ENCODE measurements at regions not wholly inside any gene's neighbourhood (a gene's known extent, or its start where the extent isn't known, plus 50 kb on each side); places are given as distances from the start of the nearest gene placed in this dataset.
"Not testable (repeated sequence)": the region's sequence is repeated elsewhere in the genome, so short reads cannot be mapped to it uniquely, and the experiment has no call there.

GRCh38 chr4:132709056-132709455 is 440.0 kb upstream of the PCDH10 start:
- no peak for DNase-seq

GRCh38 chr4:132710971-132711370 is 438.1 kb upstream of the PCDH10 start:
- DNase-seq: no peak

GRCh38 chr4:132737344-132737743 is 411.8 kb upstream of the PCDH10 start:
- no peak for DNase-seq

GRCh38 chr4:132759199-132759780 is 389.8 kb upstream of the PCDH10 start:
- DNase-seq: no peak

GRCh38 chr4:132763465-132763864 is 385.6 kb upstream of the PCDH10 start:
- no peak for DNase-seq

- no peak for DNase-seq
These were observed 381.2 kb upstream of the PCDH10 start for GRCh38 chr4:132767901-132768300.

GRCh38 chr4:132770776-132771175 is 378.3 kb upstream of the PCDH10 start:
- no peak for DNase-seq

- DNase-seq: no peak
These were observed 356.8 kb upstream of the PCDH10 start for GRCh38 chr4:132792310-132792709.

- DNase-seq: no peak
These were observed 351.2 kb upstream of the PCDH10 start for GRCh38 chr4:132797856-132798255.

GRCh38 chr4:132809298-132810032 is 339.6 kb upstream of the PCDH10 start:
- DNase-seq: no peak

- DNase-seq: not testable (repeated sequence)
These were observed 336.0 kb upstream of the PCDH10 start for GRCh38 chr4:132813061-132813460.

GRCh38 chr4:132818091-132818490 is 331.0 kb upstream of the PCDH10 start:
- DNase-seq: no peak

GRCh38 chr4:132823419-132823818 is 325.7 kb upstream of the PCDH10 start:
- DNase-seq: no peak

- no peak for DNase-seq
These were observed 324.3 kb upstream of the PCDH10 start for GRCh38 chr4:132824761-132825160.

GRCh38 chr4:132827522-132827921 is 321.6 kb upstream of the PCDH10 start:
- DNase-seq: no peak

GRCh38 chr4:132838244-132838643 is 310.9 kb upstream of the PCDH10 start:
- no peak for DNase-seq

GRCh38 chr4:132839070-132839469 is 310.0 kb upstream of the PCDH10 start:
- no peak for DNase-seq

GRCh38 chr4:132859929-132860328 is 289.2 kb upstream of the PCDH10 start:
- DNase-seq: no peak

GRCh38 chr4:132860976-132861375 is 288.1 kb upstream of the PCDH10 start:
- DNase-seq: no peak

GRCh38 chr4:132863619-132864018 is 285.5 kb upstream of the PCDH10 start:
- no peak for DNase-seq

- DNase-seq: no peak
These were observed 283.6 kb upstream of the PCDH10 start for GRCh38 chr4:132865458-132865857.

- DNase-seq: no peak
These were observed 283.2 kb upstream of the PCDH10 start for GRCh38 chr4:132865922-132866321.

GRCh38 chr4:132866616-132867015 is 282.5 kb upstream of the PCDH10 start:
- DNase-seq: no peak

- DNase-seq: no peak
These were observed 255.3 kb upstream of the PCDH10 start for GRCh38 chr4:132893787-132894186.

- no peak for DNase-seq
These were observed 247.9 kb upstream of the PCDH10 start for GRCh38 chr4:132901224-132901623.

Data from NCI-H1930 (cell line).